Lower leg skin (tissue), 3 donors: ENCODE measurements at regions not wholly inside any gene's neighbourhood (a gene's known extent, or its start where the extent isn't known, plus 50 kb on each side); places are given as distances from the start of the nearest gene placed in this dataset.
"Not testable (repeated sequence)": the region's sequence is repeated elsewhere in the genome, so short reads cannot be mapped to it uniquely, and the experiment has no call there.

Source experiments
- CTCF ChIP-seq, 3 donors: fragments of 450-650 bp; IDR thresholded peaks; one replicate each; pipeline ENCODE4 v1.5.1; 2016; ENCODE audit warnings: antibody characterized with exemption in 3 of 3, mild to moderate bottlenecking in 3 of 3, moderate library complexity in 2 of 3
- POLR2A ChIP-seq, 2 donors: fragments of 450-650 bp; IDR thresholded peaks; one replicate each; pipeline ENCODE4 v1.6.1; 2016 to 2017; ENCODE audit warnings: antibody characterized with exemption in 2 of 2, mild to moderate bottlenecking in 1 of 2, moderate library complexity in 1 of 2

GRCh38 chr17:45554479-45554878 is 64.0 kb upstream of the PLEKHM1 start:
- not testable (repeated sequence) for TF ChIP-seq CTCF, POLR2A (IDR thresholded peaks at IDR 0.05)
